A549 (cell line): ENCODE measurements at regions not wholly inside any gene's neighbourhood (a gene's known extent, or its start where the extent isn't known, plus 50 kb on each side); places are given as distances from the start of the nearest gene placed in this dataset.

Experiments used
- ATAC-seq, 2 experiments: fragments of 200-7000 bp in 1 of 2; fragments of >200 bp in 1 of 2; cut with Nextera tagmentation in 1 of 2; cut with Tn5 transposase in 1 of 2; 3 replicates each; pipeline versions ENCODE4 v1.8.0 to v1.9.1; 2018 to 2020; ENCODE audit warnings: mild to moderate bottlenecking in 1 of 2, moderate library complexity in 1 of 2
- CTCF ChIA-PET: fragments of 300-600 bp; sonication (Branson Sonifier 250); formaldehyde crosslinking; extraction: SDS; loops from one replicate; lab custom pipeline; 2021; ENCODE audit warnings: antibody characterized with exemption, inconsistent platforms; lab: Yijun Ruan, JAX
- POLR2A ChIA-PET: fragments of 350-600 bp; formaldehyde crosslinking; extraction: SDS; loops from one replicate; lab custom pipeline; 2021; ENCODE audit warnings: antibody characterized with exemption, inconsistent platforms; lab: Yijun Ruan, JAX
- DNase-seq, 2 experiments: peaks; one replicate each; pipeline versions ENCODE4 v3.0.0 to v3.0.0-alpha.2; 2011 to 2016; ENCODE audit warnings: low read depth in 1 of 2, low spot score in 1 of 2
- FAIRE-seq: peaks from 2 replicates; lab custom pipeline; 2011; peaks lifted over from hg19 to GRCh38; lab: Jason Lieb, UNC
- H3K27ac ChIP-seq, 2 experiments: fragments of >200 bp; sonication (Bioruptor Twin); formaldehyde crosslinking; 3 replicates each; pipeline ENCODE4 v1.5.1; 2016 to 2017
- H3K4me1 ChIP-seq: fragments of >200 bp; sonication (Bioruptor Twin); formaldehyde crosslinking; 3 replicates; pipeline ENCODE4 v1.6.1; 2016
- H3K4me2 ChIP-seq: fragments of >200 bp; sonication (Bioruptor Twin); formaldehyde crosslinking; 3 replicates; pipeline ENCODE4 v1.6.1; 2016
- H3K4me3 ChIP-seq: fragments of >200 bp; sonication (Bioruptor Twin); formaldehyde crosslinking; 3 replicates; pipeline ENCODE4 v1.5.1; 2016
- H3K9me3 ChIP-seq: fragments of >200 bp; sonication (Bioruptor Twin); formaldehyde crosslinking; 3 replicates; pipeline ENCODE4 v1.6.1; 2016
- FOSL2 ChIP-seq, 2 experiments: fragments of 450-650 bp in 1 of 2; fragments of >200 bp in 1 of 2; sonication (Bioruptor Twin) in 1 of 2; formaldehyde crosslinking; IDR thresholded peaks; 2 replicates each; pipeline versions ENCODE4 v1.5.0 to v1.6.1; 2016 to 2020; ENCODE audit warnings: mild to moderate bottlenecking in 1 of 2, moderate library complexity in 1 of 2
- FOXS1 ChIP-seq: fragments of 250-450 bp; sonication (Bioruptor Pico); IDR thresholded peaks from 2 replicates; pipeline ENCODE4 v1.5.0; 2020; ENCODE audit warnings: mild to moderate bottlenecking, moderate library complexity
- GATA3 ChIP-seq: IDR thresholded peaks from 2 replicates; pipeline ENCODE4 v1.6.1; 2012; ENCODE audit warnings: borderline replicate concordance
- HEYL ChIP-seq: fragments of 250-450 bp; sonication (Bioruptor Pico); IDR thresholded peaks from 2 replicates; pipeline ENCODE4 v1.8.0; 2021; ENCODE audit warnings: mild to moderate bottlenecking, moderate library complexity
- HOXA7 ChIP-seq: fragments of 250-450 bp; sonication (Bioruptor Pico); IDR thresholded peaks from 2 replicates; pipeline ENCODE4 v1.5.0; 2020; ENCODE audit warnings: mild to moderate bottlenecking, moderate library complexity
- HOXB5 ChIP-seq: fragments of 250-450 bp; sonication (Bioruptor Pico); IDR thresholded peaks from 2 replicates; pipeline ENCODE4 v1.5.0; 2020; ENCODE audit warnings: mild to moderate bottlenecking, moderate library complexity
- JUN ChIP-seq, 2 experiments: fragments of >200 bp; sonication (Bioruptor Twin); formaldehyde crosslinking; IDR thresholded peaks; 2 replicates in 1 of 2; 3 replicates in 1 of 2; pipeline ENCODE4 v1.6.1; 2016 to 2017
- KDM1A ChIP-seq: fragments of 200-600 bp; sonication (generic); IDR thresholded peaks from 2 replicates; pipeline ENCODE4 v1.6.1; 2016; ENCODE audit warnings: low read depth, mild to moderate bottlenecking
- KDM5A ChIP-seq: fragments of 200-600 bp; sonication (generic); IDR thresholded peaks from 2 replicates; pipeline ENCODE4 v1.6.1; 2016; ENCODE audit warnings: antibody characterized with exemption, mild to moderate bottlenecking
- MAZ ChIP-seq: fragments of 150-350 bp; IDR thresholded peaks from 2 replicates; pipeline ENCODE4 v1.6.1; 2014; ENCODE audit warnings: antibody characterized with exemption, low read depth, low read length, borderline replicate concordance
- MYC ChIP-seq: IDR thresholded peaks from 2 replicates; pipeline ENCODE4 v1.6.1; 2012; ENCODE audit warnings: mild to moderate bottlenecking, inconsistent platforms, low read length, improper control_type of control experiment, borderline replicate concordance
- RAD21 ChIP-seq, 2 experiments: fragments of >200 bp in 1 of 2; sonication (Bioruptor Twin) in 1 of 2; formaldehyde crosslinking in 1 of 2; IDR thresholded peaks in 1 of 2; conservative IDR thresholded peaks in 1 of 2; 2 replicates in 1 of 2; 3 replicates in 1 of 2; pipeline ENCODE4 v1.6.1; 2012 to 2018; ENCODE audit warnings: inconsistent platforms in 1 of 2
- ZC3H11A ChIP-seq: fragments of 450-650 bp; IDR thresholded peaks from 2 replicates; pipeline ENCODE4 v1.6.1; 2014; ENCODE audit warnings: antibody characterized with exemption, mild to moderate bottlenecking
- ZSCAN20 ChIP-seq: fragments of 250-450 bp; sonication (Bioruptor Pico); IDR thresholded peaks from 2 replicates; pipeline ENCODE4 v1.8.0; 2022; ENCODE audit warnings: mild to moderate bottlenecking, moderate library complexity
- WGBS: methylation state at CpG from one replicate; pipeline ENCODE4 v1.1.6; 2017; ENCODE audit errors: missing lambda C conversion rate; 5-methylcytosine and 5-hydroxymethylcytosine counted together
- TF ChIP-seq, protein P1 (sequence below): fragments of >200 bp; sonication (Bioruptor Twin); formaldehyde crosslinking; IDR thresholded peaks from 2 replicates; pipeline ENCODE4 v1.6.1; 2016
- TF ChIP-seq, protein P2 (sequence below): fragments of 150-350 bp; IDR thresholded peaks from 2 replicates; pipeline ENCODE4 v1.6.1; 2014; ENCODE audit warnings: low read depth, mild to moderate bottlenecking, low read length
- TF ChIP-seq, protein P3 (sequence below): fragments of 200-600 bp; sonication (generic); IDR thresholded peaks from 2 replicates; pipeline ENCODE4 v1.6.1; 2016; ENCODE audit warnings: antibody characterized with exemption, mild to moderate bottlenecking, moderate library complexity
- TF ChIP-seq, protein P4 (sequence below): fragments of 250-450 bp; sonication (Bioruptor Pico); IDR thresholded peaks from 2 replicates; pipeline ENCODE4 v1.5.0; 2021; ENCODE audit warnings: mild to moderate bottlenecking, moderate library complexity, borderline replicate concordance
- TF ChIP-seq, protein P5 (sequence below): IDR thresholded peaks from 2 replicates; pipeline ENCODE4 v1.6.1; 2012; ENCODE audit warnings: low read depth, borderline replicate concordance

DNA sequence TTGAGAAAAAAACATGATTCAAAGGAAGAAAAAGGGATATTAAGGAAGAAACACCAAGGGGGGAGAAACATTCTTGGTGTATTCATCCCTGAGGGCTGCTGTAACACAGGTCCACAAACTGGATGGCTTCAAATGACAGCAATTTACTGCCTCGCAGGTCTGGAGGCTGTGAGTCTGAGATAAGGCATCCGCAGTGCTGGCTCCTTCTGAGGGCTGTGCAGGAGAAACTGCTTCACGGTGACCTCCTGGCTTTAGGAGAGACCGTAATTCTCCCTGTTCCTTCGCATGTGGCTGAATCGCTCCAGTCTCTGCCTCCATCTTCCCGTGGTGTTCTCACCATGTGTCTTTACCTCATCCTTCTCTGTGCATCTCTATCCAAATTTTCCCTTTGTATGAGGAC, 490.7 kb downstream of the EIPR1 start:
- POLR2A ChIA-PET, result no interaction called here
- DNase-seq (no peak), ATAC-seq (peak in 1 of 2 experiments; percentile 50; a peak in 1 of 6 replicates), FAIRE-seq (no peak)
- TF ChIP-seq FOSL2 (IDR thresholded peaks at IDR 0.05) (no peak), FOSL2 (CRISPR knock-in tag; IDR thresholded peaks at IDR 0.05) (no peak), GATA3 (no peak), KDM5A (no peak), ZC3H11A (no peak), HOXB5 (CRISPR knock-in tag) (no peak), FOXS1 (no peak), HEYL (no peak), HOXA7 (CRISPR knock-in tag) (no peak), MAZ (no peak), KDM1A (no peak)
- TF ChIP-seq, protein P1, sequence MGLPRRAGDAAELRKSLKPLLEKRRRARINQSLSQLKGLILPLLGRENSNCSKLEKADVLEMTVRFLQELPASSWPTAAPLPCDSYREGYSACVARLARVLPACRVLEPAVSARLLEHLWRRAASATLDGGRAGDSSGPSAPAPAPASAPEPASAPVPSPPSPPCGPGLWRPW, result no peak
- TF ChIP-seq, protein P2, sequence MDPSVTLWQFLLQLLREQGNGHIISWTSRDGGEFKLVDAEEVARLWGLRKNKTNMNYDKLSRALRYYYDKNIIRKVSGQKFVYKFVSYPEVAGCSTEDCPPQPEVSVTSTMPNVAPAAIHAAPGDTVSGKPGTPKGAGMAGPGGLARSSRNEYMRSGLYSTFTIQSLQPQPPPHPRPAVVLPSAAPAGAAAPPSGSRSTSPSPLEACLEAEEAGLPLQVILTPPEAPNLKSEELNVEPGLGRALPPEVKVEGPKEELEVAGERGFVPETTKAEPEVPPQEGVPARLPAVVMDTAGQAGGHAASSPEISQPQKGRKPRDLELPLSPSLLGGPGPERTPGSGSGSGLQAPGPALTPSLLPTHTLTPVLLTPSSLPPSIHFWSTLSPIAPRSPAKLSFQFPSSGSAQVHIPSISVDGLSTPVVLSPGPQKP, result no peak
- TF ChIP-seq, protein P3, sequence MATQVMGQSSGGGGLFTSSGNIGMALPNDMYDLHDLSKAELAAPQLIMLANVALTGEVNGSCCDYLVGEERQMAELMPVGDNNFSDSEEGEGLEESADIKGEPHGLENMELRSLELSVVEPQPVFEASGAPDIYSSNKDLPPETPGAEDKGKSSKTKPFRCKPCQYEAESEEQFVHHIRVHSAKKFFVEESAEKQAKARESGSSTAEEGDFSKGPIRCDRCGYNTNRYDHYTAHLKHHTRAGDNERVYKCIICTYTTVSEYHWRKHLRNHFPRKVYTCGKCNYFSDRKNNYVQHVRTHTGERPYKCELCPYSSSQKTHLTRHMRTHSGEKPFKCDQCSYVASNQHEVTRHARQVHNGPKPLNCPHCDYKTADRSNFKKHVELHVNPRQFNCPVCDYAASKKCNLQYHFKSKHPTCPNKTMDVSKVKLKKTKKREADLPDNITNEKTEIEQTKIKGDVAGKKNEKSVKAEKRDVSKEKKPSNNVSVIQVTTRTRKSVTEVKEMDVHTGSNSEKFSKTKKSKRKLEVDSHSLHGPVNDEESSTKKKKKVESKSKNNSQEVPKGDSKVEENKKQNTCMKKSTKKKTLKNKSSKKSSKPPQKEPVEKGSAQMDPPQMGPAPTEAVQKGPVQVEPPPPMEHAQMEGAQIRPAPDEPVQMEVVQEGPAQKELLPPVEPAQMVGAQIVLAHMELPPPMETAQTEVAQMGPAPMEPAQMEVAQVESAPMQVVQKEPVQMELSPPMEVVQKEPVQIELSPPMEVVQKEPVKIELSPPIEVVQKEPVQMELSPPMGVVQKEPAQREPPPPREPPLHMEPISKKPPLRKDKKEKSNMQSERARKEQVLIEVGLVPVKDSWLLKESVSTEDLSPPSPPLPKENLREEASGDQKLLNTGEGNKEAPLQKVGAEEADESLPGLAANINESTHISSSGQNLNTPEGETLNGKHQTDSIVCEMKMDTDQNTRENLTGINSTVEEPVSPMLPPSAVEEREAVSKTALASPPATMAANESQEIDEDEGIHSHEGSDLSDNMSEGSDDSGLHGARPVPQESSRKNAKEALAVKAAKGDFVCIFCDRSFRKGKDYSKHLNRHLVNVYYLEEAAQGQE, result no peak
- 16% methylated on average over 7 of the region's 7 CpGs for WGBS
- Histone ChIP-seq H3K4me3 (no peak overlapping the region), H3K9me3 (peaks cover 7% of the 10 kb centered on the region; the same call in 1 of the 3 replicates), H3K27ac (no peak overlapping the region), H3K4me1 (no peaks in the 10 kb centered on the region), H3K4me2 (no peak overlapping the region)
- CTCF ChIA-PET, result no interaction called here

DNA sequence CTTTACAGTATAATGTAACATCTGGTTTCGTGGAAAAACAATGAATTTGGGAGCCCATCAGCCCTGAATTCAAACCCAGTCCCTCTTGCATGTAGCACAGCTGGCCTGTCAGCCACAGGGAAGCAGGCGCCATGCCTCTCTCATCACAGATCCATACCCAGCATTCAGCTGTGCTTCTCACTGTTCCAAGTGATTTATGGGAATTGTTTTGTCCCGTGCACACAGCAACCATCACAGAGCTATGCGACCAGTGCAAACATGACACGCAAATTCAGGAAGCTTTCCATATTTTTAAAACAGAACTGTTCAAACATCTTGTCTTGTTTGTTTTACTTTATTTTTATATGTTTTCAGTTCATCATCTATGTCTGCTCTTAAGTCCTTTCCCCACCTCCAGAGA, 496.1 kb downstream of the EIPR1 start:
- no peak overlapping the region for H3K4me2 ChIP-seq
- DNase-seq, result no peak
- H3K4me1 ChIP-seq, result no peaks in the 10 kb centered on the region
- no peak for FAIRE-seq
- TF ChIP-seq HOXA7 (CRISPR knock-in tag), result no peak
- WGBS, result 13% methylated on average over 5 of the region's 5 CpGs
- H3K4me3 ChIP-seq, result no peak overlapping the region
- 0 out of 6 replicates have a peak, but pooled peaks of 1 of the 2 experiments have one; percentile 31 for ATAC-seq
- CTCF ChIA-PET, result no interaction called here
- POLR2A ChIA-PET, result no interaction called here
- peaks cover 7% of the 10 kb centered on the region; the same call in 1 of the 3 replicates for H3K9me3 ChIP-seq
- no peak overlapping the region for H3K27ac ChIP-seq

DNA sequence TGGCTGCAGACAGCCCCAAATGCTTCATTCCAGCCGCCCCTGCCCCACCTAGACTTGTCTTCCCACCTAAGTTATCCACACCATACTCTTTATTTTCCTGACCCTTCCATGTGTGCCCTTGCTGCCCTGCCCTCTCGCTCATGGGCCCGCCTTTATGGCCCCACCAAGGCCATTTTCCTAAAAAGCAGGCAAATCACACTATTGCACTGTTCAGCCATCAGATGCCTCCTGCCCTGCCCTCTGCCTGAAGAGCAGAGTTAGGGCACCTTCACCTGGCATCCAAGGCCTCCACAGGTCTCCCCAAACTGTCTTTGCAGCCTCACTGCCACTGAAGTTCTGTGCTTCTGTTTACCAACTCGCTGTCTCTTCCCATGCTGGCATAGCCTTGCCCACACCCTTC, 496.7 kb downstream of the EIPR1 start:
- ChIA-PET POLR2A (no interaction called here), CTCF (no interaction called here)
- FAIRE-seq, result no peak
- Histone ChIP-seq H3K27ac (no peak overlapping the region), H3K4me2 (no peak overlapping the region), H3K4me1 (no peaks in the 10 kb centered on the region), H3K9me3 (peaks cover 7% of the 10 kb centered on the region; the same call in 1 of the 3 replicates), H3K4me3 (no peak overlapping the region)
- no peak for DNase-seq
- no peak for ATAC-seq
- WGBS, result 26% methylated on average over 4 of the region's 4 CpGs
- TF ChIP-seq MYC (no peak), HOXA7 (CRISPR knock-in tag) (no peak), KDM5A (no peak), JUN (IDR thresholded peaks at IDR 0.05) (no peak), ZSCAN20 (CRISPR knock-in tag) (no peak), RAD21 (conservative IDR thresholded peaks at IDR 0.05 in 1 of 2, IDR thresholded peaks at IDR 0.05 in 1 of 2) (no peak)
- TF ChIP-seq, protein P4, sequence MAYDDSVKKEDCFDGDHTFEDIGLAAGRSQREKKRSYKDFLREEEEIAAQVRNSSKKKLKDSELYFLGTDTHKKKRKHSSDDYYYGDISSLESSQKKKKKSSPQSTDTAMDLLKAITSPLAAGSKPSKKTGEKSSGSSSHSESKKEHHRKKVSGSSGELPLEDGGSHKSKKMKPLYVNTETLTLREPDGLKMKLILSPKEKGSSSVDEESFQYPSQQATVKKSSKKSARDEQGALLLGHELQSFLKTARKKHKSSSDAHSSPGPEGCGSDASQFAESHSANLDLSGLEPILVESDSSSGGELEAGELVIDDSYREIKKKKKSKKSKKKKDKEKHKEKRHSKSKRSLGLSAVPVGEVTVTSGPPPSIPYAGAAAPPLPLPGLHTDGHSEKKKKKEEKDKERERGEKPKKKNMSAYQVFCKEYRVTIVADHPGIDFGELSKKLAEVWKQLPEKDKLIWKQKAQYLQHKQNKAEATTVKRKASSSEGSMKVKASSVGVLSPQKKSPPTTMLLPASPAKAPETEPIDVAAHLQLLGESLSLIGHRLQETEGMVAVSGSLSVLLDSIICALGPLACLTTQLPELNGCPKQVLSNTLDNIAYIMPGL (CRISPR knock-in tag), result no peak
- TF ChIP-seq, protein P3, result no peak
- TF ChIP-seq, protein P2, result no peak
- TF ChIP-seq, protein P5, sequence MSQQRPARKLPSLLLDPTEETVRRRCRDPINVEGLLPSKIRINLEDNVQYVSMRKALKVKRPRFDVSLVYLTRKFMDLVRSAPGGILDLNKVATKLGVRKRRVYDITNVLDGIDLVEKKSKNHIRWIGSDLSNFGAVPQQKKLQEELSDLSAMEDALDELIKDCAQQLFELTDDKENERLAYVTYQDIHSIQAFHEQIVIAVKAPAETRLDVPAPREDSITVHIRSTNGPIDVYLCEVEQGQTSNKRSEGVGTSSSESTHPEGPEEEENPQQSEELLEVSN, result no peak
